ENCODE measurements at regions not wholly inside any gene's neighbourhood (a gene's known extent, or its start where the extent isn't known, plus 50 kb on each side); places are given as distances from the start of the nearest gene placed in this dataset.

DNA sequence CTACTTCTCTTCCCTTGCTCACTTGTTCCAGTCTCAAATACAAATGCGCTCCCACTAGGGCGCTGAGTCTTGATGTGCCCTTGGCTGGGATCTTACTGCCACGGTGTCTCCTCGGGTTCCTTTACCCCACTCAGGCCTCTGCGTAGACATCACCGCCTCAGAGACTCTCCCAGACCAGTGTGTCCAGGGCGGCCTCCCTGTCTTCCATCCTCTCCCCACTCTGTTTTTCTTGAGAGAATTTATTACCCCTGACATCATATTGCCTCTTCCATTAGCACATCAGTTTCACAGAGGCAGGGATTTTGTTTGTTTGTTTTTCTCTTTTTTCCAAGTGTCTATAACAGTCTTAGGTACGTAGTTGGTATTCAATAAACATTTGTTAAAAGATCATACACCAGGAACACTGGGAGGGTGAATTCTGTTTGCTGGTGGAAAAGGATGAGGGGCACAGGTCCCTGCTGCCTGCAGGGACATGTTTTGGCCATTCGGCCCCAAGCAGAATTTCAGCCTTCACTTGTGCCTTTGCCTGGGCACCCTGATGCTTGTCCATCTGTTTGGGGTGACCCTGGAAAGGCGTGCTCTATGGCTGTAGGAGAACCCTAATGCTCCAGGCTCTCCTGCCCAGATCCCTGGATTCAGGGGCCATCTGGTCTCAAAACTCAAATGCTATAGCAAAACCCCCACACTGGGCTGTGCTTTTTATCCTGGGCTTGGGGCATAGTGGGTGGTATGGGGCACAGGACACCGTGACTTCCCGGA, 55.0 kb downstream of the RPL37A start:
- Mint-ChIP-seq H3K4me3 (peak overlapping the region in 1 of 4 donors; percentile 6), H3K36me3 (no peaks in the 10 kb centered on the region), H3K27me3 (peaks cover 14% of the 10 kb centered on the region), H3K4me1 (no peaks in the 10 kb centered on the region), H3K9me3 (no peaks in the 10 kb centered on the region), H3K27ac (no peak overlapping the region)

DNA sequence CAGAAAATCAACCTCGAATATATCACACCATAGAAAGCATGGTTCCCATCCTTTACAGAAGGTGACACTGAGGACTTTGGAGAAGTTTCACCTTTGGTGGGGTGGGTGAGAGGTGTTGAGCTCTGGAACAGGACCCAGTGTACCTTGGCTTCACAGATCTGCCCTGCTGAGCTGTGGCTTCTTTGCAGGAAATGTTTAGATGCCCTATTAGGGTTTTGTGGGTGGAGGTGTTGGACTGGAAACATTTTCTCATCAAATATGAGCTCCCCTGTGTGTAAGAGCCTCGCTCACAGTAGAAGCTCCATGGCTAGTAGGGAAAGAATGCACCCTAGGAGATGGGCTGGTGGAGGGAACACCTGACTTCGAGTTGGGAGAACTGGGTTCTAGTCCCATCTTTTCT, 55.6 kb downstream of the RPL37A start:
- Mint-ChIP-seq H3K9me3 (no peaks in the 10 kb centered on the region), H3K4me1 (no peaks in the 10 kb centered on the region), H3K27me3 (peaks cover 14% of the 10 kb centered on the region), H3K36me3 (no peaks in the 10 kb centered on the region), H3K4me3 (no peak overlapping the region), H3K27ac (no peak overlapping the region)

DNA sequence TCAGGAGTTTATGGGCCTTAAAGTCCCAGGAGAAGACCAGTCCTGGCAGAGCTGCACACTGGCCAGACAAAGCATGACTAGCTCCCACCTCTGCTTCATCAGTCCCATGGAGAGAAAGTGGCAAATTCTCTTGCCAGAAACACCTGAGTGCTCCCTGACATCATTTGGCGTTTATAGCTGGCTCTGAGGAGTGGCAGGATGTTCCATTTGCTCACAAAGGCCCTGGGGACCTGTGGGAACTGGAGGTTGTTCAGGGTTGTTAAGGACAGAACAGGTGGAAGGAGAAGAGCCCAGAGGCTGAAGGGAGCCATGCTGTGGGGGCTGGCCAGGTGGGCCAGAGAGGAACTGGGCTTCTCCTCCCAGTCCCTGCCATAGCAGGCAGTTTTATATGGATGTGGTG, 56.1 kb downstream of the RPL37A start:
- Mint-ChIP-seq H3K4me3 (no peak overlapping the region), H3K27ac (no peak overlapping the region), H3K36me3 (no peaks in the 10 kb centered on the region), H3K27me3 (peaks cover 14% of the 10 kb centered on the region), H3K4me1 (no peaks in the 10 kb centered on the region), H3K9me3 (no peaks in the 10 kb centered on the region)

- Mint-ChIP-seq H3K4me3 (no peak overlapping the region), H3K9me3 (no peaks in the 10 kb centered on the region), H3K36me3 (peaks cover 2% of the 10 kb centered on the region), H3K4me1 (no peaks in the 10 kb centered on the region), H3K27me3 (peaks cover 11% of the 10 kb centered on the region), H3K27ac (no peak overlapping the region)
Measured at GRCh38 chr2:216555274-216555673, 56.6 kb downstream of the RPL37A start.

- Mint-ChIP-seq H3K9me3 (no peaks in the 10 kb centered on the region), H3K27ac (no peak overlapping the region), H3K36me3 (peaks cover 2% of the 10 kb centered on the region), H3K4me1 (no peaks in the 10 kb centered on the region), H3K4me3 (no peak overlapping the region), H3K27me3 (peaks cover 14% of the 10 kb centered on the region)
Measured at GRCh38 chr2:216556202-216556601, 57.6 kb downstream of the RPL37A start.

DNA sequence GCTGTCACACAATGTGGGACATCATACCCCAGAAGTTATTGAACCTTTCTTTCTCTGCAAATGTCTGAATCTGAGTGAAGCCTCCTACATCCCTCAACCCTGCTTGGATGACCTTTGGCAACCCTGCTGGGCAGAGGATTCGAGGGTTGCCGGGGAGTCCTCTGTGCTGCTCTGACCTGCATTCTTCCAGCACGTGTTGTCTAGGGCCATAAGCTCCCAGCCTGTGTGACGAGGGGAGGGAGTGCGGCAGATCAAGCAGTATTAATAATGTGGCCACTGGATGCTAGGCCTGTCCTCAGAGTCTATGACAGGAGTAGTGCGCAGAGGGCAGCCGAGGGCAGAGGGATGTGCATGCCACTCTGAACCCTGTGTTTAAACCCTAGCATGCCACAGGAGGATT, 58.8 kb downstream of the RPL37A start:
- Mint-ChIP-seq H3K36me3 (peaks cover 2% of the 10 kb centered on the region), H3K9me3 (no peaks in the 10 kb centered on the region), H3K4me3 (no peak overlapping the region), H3K27ac (no peak overlapping the region), H3K27me3 (peaks cover 14% of the 10 kb centered on the region), H3K4me1 (no peaks in the 10 kb centered on the region)

GRCh38 chr2:216557820-216558219, 59.2 kb downstream of the RPL37A start:
- Mint-ChIP-seq H3K27me3 (peaks cover 14% of the 10 kb centered on the region), H3K9me3 (no peaks in the 10 kb centered on the region), H3K36me3 (peaks cover 2% of the 10 kb centered on the region), H3K4me1 (no peaks in the 10 kb centered on the region), H3K27ac (no peak overlapping the region), H3K4me3 (no peak overlapping the region)

- peaks cover 2% of the 10 kb centered on the region for H3K36me3 Mint-ChIP-seq
- H3K4me1 Mint-ChIP-seq: no peaks in the 10 kb centered on the region
- H3K4me3 Mint-ChIP-seq: no peak overlapping the region
- H3K27me3 Mint-ChIP-seq: peaks cover 12% of the 10 kb centered on the region
- no peak overlapping the region for H3K27ac Mint-ChIP-seq
- no peaks in the 10 kb centered on the region for H3K9me3 Mint-ChIP-seq
Measured at GRCh38 chr2:216559625-216560156, 61.0 kb downstream of the RPL37A start.

DNA sequence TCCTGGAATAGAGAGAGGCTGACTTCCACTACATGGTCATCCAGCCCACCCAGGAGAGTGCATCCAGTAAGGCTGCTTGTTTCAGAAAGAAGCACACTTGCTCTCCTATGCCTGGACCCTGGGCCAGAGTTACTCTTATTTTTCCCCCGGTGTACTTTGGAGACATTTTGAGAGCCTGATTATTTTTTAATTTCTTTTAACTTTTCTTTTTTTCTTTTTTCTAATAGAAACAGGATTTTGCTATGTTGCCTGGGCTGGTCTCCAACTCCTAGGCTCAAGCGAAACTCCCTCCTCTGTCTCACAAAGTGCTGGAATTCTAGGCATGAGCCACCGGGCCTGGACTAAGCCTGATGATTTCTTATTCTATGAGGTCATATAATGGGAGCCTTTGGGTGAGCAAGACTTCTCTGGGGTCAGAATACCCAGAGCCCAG, 62.2 kb downstream of the RPL37A start:
- Mint-ChIP-seq H3K27me3 (peaks cover 12% of the 10 kb centered on the region), H3K4me1 (no peaks in the 10 kb centered on the region), H3K4me3 (no peak overlapping the region), H3K36me3 (peaks cover 2% of the 10 kb centered on the region), H3K9me3 (no peaks in the 10 kb centered on the region), H3K27ac (no peak overlapping the region)

GRCh38 chr2:216562696-216563435, 64.2 kb downstream of the RPL37A start:
- Mint-ChIP-seq H3K9me3 (peaks cover 0 to 5% (median 2%) of the 10 kb centered on the region in 3 donors), H3K27ac (no peak overlapping the region), H3K36me3 (peaks cover 2% of the 10 kb centered on the region), H3K4me3 (no peak overlapping the region), H3K27me3 (peaks cover 11% of the 10 kb centered on the region), H3K4me1 (no peaks in the 10 kb centered on the region)

- Mint-ChIP-seq H3K4me3 (no peak overlapping the region), H3K36me3 (peaks cover 2% of the 10 kb centered on the region), H3K9me3 (peaks cover 0 to 5% (median 2%) of the 10 kb centered on the region in 3 donors), H3K27ac (no peak overlapping the region), H3K27me3 (peaks cover 11% of the 10 kb centered on the region), H3K4me1 (no peaks in the 10 kb centered on the region)
Measured at GRCh38 chr2:216563646-216564045, 65.0 kb downstream of the RPL37A start.

DNA sequence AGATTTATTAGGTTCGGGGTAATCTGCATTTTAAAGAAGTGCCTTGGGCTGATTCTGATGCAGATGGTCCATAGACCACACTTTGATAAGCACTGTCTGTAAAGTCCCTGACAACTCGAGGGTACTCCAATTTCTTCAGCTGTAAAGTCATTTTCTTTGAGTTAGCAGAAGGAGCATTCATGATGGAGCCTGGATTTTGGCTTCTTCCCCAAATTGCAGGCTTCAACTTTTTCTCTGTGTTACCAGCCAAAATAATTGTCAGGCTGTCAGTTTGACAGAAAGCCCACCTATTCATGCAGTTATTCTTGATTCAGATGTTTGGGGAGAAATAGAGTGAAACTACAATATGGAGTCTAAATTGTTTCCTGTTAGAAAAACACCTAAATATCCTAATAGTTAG, 66.0 kb downstream of the RPL37A start:
- peaks cover 2% of the 10 kb centered on the region for H3K36me3 Mint-ChIP-seq
- no peak overlapping the region for H3K4me3 Mint-ChIP-seq
- H3K9me3 Mint-ChIP-seq: peaks cover 0 to 5% (median 2%) of the 10 kb centered on the region in 3 donors
- H3K27ac Mint-ChIP-seq: no peak overlapping the region
- peaks cover 16% of the 10 kb centered on the region for H3K27me3 Mint-ChIP-seq
- no peaks in the 10 kb centered on the region for H3K4me1 Mint-ChIP-seq

DNA sequence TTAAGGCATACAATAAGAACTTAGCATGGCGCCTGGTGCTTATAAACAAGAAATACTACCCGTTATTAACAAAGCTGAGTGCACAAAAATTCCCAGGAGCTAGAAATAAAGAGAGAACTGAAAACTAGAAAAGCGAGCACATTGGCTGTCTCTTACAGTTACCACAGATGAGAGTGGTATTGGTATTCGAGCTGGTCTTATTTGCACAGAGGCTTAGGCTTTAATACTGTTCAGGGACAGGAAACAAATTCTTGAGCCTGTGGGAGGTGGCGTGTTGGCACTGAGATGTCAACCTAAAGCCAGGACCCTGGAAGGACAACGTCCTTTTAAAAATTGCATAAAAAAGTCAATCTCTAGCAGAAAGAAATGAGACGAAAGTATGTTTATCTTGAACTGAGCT, 67.3 kb upstream of the IGFBP2 start:
- Mint-ChIP-seq H3K27ac (no peak overlapping the region), H3K36me3 (no peaks in the 10 kb centered on the region), H3K9me3 (peaks cover 0 to 5% (median 2%) of the 10 kb centered on the region in 3 donors), H3K4me3 (no peak overlapping the region), H3K4me1 (no peaks in the 10 kb centered on the region), H3K27me3 (peaks cover 11% of the 10 kb centered on the region)

GRCh38 chr2:216568576-216568975, 64.6 kb upstream of the IGFBP2 start:
- H3K36me3 Mint-ChIP-seq: no peaks in the 10 kb centered on the region
- no peak overlapping the region for H3K4me3 Mint-ChIP-seq
- no peak overlapping the region for H3K27ac Mint-ChIP-seq
- H3K9me3 Mint-ChIP-seq: peaks cover 3 to 12% (median 6%) of the 10 kb centered on the region in 3 donors
- peaks cover 13% of the 10 kb centered on the region for H3K27me3 Mint-ChIP-seq
- no peaks in the 10 kb centered on the region for H3K4me1 Mint-ChIP-seq

GRCh38 chr2:216569765-216570164, 63.5 kb upstream of the IGFBP2 start:
- no peaks in the 10 kb centered on the region for H3K4me1 Mint-ChIP-seq
- H3K4me3 Mint-ChIP-seq: no peak overlapping the region
- peaks cover 3 to 12% (median 6%) of the 10 kb centered on the region in 3 donors for H3K9me3 Mint-ChIP-seq
- no peak overlapping the region for H3K27ac Mint-ChIP-seq
- no peaks in the 10 kb centered on the region for H3K36me3 Mint-ChIP-seq
- H3K27me3 Mint-ChIP-seq: peaks cover 15% of the 10 kb centered on the region
